ENCODE measurements at regions not wholly inside any gene's neighbourhood (a gene's known extent, or its start where the extent isn't known, plus 50 kb on each side); places are given as distances from the start of the nearest gene placed in this dataset.
"Not testable (repeated sequence)": the region's sequence is repeated elsewhere in the genome, so short reads cannot be mapped to it uniquely, and the experiment has no call there.

GRCh38 chr6:81892891-81893290 lies 140.4 kb upstream of the TENT5A start:
- Histone ChIP-seq H3K4me3 (ENCODE audit: low read length) (no peak overlapping the region), H3K27ac (ENCODE audit: low read length) (no peak overlapping the region), H3K9ac (ENCODE audit: low read length) (no peak overlapping the region), H2AFZ (ENCODE audit: low read depth, low read length) (no peak overlapping the region), H4K20me1 (ENCODE audit: insufficient read depth, low read length) (no peaks in the 10 kb centered on the region), H3K9me3 (ENCODE audit: insufficient read depth, low read length) (no peaks in the 10 kb centered on the region), H3K36me3 (replicated peaks; ENCODE audit: low read depth, low read length) (no peaks in the 10 kb centered on the region), H3K27me3 (ENCODE audit: low read depth, low read length) (no peaks in the 10 kb centered on the region), H3K4me2 (ENCODE audit: low read length) (no peak overlapping the region), H3K4me1 (ENCODE audit: low read length) (no peaks in the 10 kb centered on the region), H3K79me2 (ENCODE audit: low read length) (no peaks in the 10 kb centered on the region)
- TF ChIP-seq EZH2phosphoT487 (IDR thresholded peaks at IDR 0.05; ENCODE audit: low read depth) (no peak), CTCF (IDR thresholded peaks at IDR 0.05; ENCODE audit: low read depth, low read length) (no peak)

- Histone ChIP-seq H3K9ac (ENCODE audit: low read length) (no peak overlapping the region), H4K20me1 (ENCODE audit: insufficient read depth, low read length) (no peaks in the 10 kb centered on the region), H3K27ac (ENCODE audit: low read length) (no peak overlapping the region), H3K4me1 (ENCODE audit: low read length) (no peaks in the 10 kb centered on the region), H3K4me2 (ENCODE audit: low read length) (no peak overlapping the region), H2AFZ (ENCODE audit: low read depth, low read length) (no peak overlapping the region), H3K36me3 (replicated peaks; ENCODE audit: low read depth, low read length) (no peaks in the 10 kb centered on the region), H3K9me3 (ENCODE audit: insufficient read depth, low read length) (no peaks in the 10 kb centered on the region), H3K27me3 (ENCODE audit: low read depth, low read length) (no peaks in the 10 kb centered on the region), H3K4me3 (ENCODE audit: low read length) (no peak overlapping the region), H3K79me2 (ENCODE audit: low read length) (no peaks in the 10 kb centered on the region)
- TF ChIP-seq EZH2phosphoT487 (IDR thresholded peaks at IDR 0.05; ENCODE audit: low read depth) (no peak), CTCF (IDR thresholded peaks at IDR 0.05; ENCODE audit: low read depth, low read length) (no peak)
Observed at GRCh38 chr6:81891874-81892273, 139.4 kb upstream of the TENT5A start.

- H3K27me3 ChIP-seq (ENCODE audit: low read depth, low read length), result no peaks in the 10 kb centered on the region
- H3K36me3 ChIP-seq (replicated peaks; ENCODE audit: low read depth, low read length), result no peaks in the 10 kb centered on the region
- no peak overlapping the region for H3K4me3 ChIP-seq (ENCODE audit: low read length)
- H3K79me2 ChIP-seq (ENCODE audit: low read length), result no peaks in the 10 kb centered on the region
- no peak overlapping the region for H3K27ac ChIP-seq (ENCODE audit: low read length)
- H3K9ac ChIP-seq (ENCODE audit: low read length), result no peak overlapping the region
- H3K4me2 ChIP-seq (ENCODE audit: low read length), result no peak overlapping the region
- H2AFZ ChIP-seq (ENCODE audit: low read depth, low read length), result no peak overlapping the region
- H3K4me1 ChIP-seq (ENCODE audit: low read length), result peaks cover 7% of the 10 kb centered on the region; the same call in 1 of the 2 replicates
- no peaks in the 10 kb centered on the region for H4K20me1 ChIP-seq (ENCODE audit: insufficient read depth, low read length)
- no peak for TF ChIP-seq CTCF (IDR thresholded peaks at IDR 0.05; ENCODE audit: low read depth, low read length)
- no peaks in the 10 kb centered on the region for H3K9me3 ChIP-seq (ENCODE audit: insufficient read depth, low read length)
Observed at GRCh38 chr6:81890846-81891245, 138.4 kb upstream of the TENT5A start.

GRCh38 chr6:81889377-81890053 lies 137.0 kb upstream of the TENT5A start:
- no peak overlapping the region for H3K9ac ChIP-seq (ENCODE audit: low read length)
- H3K27ac ChIP-seq (ENCODE audit: low read length), result no peak overlapping the region
- H2AFZ ChIP-seq (ENCODE audit: low read depth, low read length), result no peak overlapping the region
- H3K9me3 ChIP-seq (ENCODE audit: insufficient read depth, low read length), result no peaks in the 10 kb centered on the region
- H3K4me2 ChIP-seq (ENCODE audit: low read length), result no peak overlapping the region
- peaks cover 8% of the 10 kb centered on the region; the same call in 1 of the 2 replicates for H3K4me1 ChIP-seq (ENCODE audit: low read length)
- no peak overlapping the region for H3K4me3 ChIP-seq (ENCODE audit: low read length)
- no peaks in the 10 kb centered on the region for H3K36me3 ChIP-seq (replicated peaks; ENCODE audit: low read depth, low read length)
- TF ChIP-seq CTCF (IDR thresholded peaks at IDR 0.05; ENCODE audit: low read depth, low read length), result no peak
- no peak for TF ChIP-seq EZH2phosphoT487 (IDR thresholded peaks at IDR 0.05; ENCODE audit: low read depth)
- no peaks in the 10 kb centered on the region for H3K79me2 ChIP-seq (ENCODE audit: low read length)
- H3K27me3 ChIP-seq (ENCODE audit: low read depth, low read length), result no peaks in the 10 kb centered on the region
- H4K20me1 ChIP-seq (ENCODE audit: insufficient read depth, low read length), result no peaks in the 10 kb centered on the region

GRCh38 chr6:81886909-81887308 lies 134.4 kb upstream of the TENT5A start:
- not testable (repeated sequence) for H3K4me3 ChIP-seq (ENCODE audit: low read length); H2AFZ ChIP-seq (ENCODE audit: low read depth, low read length); H4K20me1 ChIP-seq (ENCODE audit: insufficient read depth, low read length); H3K27me3 ChIP-seq (ENCODE audit: low read depth, low read length); H3K4me1 ChIP-seq (ENCODE audit: low read length); H3K36me3 ChIP-seq (replicated peaks; ENCODE audit: low read depth, low read length); H3K27ac ChIP-seq (ENCODE audit: low read length); H3K9me3 ChIP-seq (ENCODE audit: insufficient read depth, low read length); H3K9ac ChIP-seq (ENCODE audit: low read length); H3K79me2 ChIP-seq (ENCODE audit: low read length); H3K4me2 ChIP-seq (ENCODE audit: low read length)
